Pulmonary artery endothelial cell (primary cell): ENCODE measurements at regions not wholly inside any gene's neighbourhood (a gene's known extent, or its start where the extent isn't known, plus 50 kb on each side); places are given as distances from the start of the nearest gene placed in this dataset.

ENCODE experiments used
- DNase-seq: peaks from one replicate; pipeline ENCODE4 v3.0.0-alpha.2; 2011; ENCODE audit warnings: low read depth, low spot score

DNA sequence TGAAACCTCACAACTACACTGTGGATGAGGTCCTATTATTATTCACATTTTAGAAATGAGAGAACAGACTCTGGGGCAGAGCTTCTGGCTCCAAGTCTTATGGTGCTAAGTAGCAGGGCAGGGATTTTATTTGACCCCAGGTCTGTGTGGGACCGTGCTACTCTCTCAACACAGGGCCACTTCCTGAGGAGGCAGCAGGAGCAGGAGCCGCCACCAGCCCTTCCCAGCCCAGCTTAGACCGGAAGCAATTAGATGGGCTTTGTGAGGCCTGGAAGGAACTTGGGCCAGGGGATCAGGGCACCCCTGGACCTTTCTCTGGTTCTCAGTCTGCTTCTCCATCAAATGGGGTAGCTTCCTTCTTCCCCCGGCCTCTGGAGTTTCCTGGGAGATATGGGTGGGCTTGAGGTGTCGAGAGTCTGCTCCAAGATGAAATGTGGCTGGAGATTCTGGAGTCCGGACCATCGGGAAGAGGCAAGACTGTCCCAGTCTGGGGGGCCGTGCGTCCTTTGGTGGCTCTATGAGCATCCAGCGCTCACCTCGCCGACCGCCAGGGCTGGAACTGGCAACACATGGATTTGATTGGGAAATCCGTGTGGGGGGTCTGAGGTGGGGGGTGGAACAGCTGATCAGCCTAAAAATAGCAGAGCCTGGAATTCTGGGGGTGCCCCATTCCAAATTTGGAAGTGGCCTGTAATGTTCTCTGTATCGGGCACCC lies 136.8 kb downstream of the FOXD2 start:
- no peak for DNase-seq

DNA sequence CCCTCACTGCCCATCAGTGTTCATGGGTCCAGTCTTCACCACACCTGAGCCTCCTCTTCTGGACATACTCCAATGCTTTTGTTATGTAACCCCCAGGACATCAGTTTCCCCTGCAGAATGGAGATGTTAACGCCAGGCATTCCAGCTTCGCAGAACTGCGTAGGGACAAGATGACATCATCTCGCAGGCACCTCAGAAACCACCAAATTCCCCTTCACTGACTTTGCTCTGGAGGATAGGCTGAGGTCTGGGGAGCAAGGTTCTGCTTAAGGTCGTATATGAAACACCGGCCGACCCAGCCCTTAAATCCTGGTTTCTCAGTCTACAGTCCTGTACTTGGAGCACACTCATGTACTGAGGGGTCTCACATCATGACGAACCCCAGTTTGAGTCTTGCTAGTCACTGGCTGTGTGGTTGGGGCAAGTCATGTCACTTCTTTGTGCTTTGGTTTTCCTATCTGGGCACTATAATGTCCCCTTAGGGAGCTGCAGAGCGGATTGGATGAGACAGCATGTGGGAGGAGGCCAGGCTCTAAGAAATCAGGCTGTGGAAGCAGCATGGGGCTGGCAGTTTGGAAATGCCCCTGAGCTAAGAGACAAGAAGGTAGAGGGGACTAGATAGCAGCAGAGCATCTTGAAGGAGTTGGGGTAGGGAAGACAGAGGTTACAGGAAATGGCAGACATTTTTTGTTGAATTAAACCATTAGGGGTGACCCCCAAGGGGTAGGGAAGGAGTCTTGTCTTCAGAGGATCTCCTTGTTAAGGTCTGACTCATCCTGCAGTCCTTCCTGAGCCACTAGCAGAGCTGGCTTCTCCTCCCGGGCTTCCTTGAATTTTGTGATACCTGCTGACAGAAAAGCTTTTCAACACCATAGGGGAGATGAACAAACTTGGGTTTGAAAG lies 138.3 kb downstream of the FOXD2 start:
- no peak for DNase-seq

DNA sequence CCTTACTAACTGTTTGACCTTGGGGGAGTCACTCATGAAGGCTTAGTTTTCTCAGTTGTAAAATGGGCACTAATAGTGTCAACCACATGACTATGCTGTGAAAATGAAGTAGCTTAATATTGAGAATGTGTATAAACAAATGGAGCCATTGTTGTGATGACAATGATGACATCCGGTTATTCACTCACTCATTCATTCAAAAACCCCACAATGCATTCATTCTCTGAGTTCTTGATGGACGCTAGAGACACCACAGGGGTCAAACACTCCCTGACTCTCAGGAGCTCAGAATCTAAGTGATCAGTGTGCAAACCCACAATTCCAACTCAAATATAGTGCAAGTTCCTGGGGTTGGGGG lies 138.9 kb downstream of the FOXD2 start:
- no peak for DNase-seq

GRCh38 chr1:47577303-47578025 lies 139.6 kb downstream of the FOXD2 start:
- DNase-seq = no peak

DNA sequence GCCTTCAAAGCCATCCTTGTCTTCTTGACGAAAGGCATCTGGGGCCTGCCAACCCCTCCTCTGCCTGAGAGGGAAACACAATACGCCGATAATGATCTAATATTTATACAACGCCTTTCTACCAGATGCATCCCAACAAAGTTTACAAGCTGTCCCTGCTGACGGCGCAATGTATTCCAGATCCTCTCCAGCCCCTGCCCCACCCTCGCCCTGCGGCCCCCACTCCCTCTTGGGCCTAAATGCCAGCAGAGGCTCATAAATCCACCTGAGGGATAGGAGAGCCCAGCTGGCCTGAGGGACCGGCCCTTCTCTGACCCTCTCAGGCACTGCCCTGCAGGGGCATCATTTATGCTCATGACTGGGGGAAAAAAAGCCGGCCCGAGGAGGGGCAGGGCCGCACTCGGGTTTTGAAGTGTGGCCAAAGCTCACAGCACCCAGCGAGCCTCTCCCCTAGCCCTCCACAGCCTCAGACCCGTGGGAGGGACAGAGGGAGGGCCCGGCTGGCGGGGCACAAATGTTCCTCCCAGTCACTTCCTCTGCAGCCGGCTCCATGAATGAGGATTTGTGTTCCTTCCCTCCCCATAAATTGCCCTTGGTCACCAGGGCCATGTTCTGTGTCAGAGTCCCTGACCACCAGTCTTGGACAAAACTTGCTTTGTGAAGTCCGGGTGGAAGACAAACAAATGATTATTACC lies 140.3 kb downstream of the FOXD2 start:
- no peak for DNase-seq

DNA sequence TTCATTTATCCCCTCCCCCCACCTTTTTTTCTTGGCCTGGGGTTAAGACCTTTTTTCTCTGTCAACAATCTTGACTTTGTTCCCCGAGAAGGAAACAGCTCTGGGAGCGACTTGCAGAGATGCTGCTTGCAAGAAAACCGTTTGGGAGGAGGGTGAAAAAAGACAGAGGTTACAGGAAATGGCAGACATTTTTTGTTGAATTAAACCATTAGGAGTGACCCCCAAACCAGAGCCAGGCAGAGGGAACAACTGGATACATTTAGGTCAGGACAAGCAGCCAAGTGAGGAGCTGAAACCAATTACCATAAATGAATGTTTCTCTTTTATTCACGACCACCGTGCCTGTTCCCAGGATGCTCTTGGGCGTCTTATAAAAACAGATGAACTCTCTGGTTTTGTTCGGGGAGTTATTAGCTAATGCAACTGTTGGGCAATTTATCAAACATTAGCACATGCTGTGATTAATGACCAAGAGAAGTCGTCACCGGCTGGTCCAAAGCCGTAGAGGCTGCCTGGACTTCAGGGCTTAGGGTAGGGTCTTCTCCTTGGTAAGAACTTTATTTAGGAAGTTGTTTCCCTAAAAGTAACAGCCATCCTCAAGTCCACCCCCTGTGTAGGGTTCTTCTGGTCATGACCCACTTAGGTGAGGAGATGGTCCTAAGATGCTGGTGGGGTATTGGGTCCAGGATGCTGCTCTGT lies 141.0 kb downstream of the FOXD2 start:
- no peak for DNase-seq

- DNase-seq = no peak
Measured at GRCh38 chr1:47579809-47580208, 142.0 kb downstream of the FOXD2 start.

- DNase-seq = no peak
Measured at GRCh38 chr1:47580451-47580995, 142.7 kb downstream of the FOXD2 start.

GRCh38 chr1:47582891-47583608 lies 145.2 kb downstream of the FOXD2 start:
- DNase-seq = no peak

DNA sequence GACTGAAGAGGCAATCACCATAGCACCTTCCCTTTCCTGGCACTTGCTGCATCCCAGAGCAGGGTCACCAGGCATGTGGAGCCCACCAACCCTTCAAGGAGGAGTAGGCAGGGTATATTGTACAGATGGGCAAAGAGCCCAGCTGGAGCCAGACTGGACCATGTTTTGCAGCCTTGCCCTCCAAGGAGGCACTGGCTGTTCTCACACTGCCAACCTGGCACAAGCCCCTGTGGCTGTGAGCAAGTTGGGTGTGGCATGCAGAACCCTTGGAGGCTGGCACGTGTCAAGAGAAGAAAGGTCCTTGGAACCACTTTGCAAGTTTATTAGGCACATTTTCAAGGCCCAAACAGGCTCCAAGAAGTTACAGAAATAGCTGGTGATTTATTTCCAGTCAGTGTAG lies 146.4 kb downstream of the FOXD2 start:
- DNase-seq = no peak

DNA sequence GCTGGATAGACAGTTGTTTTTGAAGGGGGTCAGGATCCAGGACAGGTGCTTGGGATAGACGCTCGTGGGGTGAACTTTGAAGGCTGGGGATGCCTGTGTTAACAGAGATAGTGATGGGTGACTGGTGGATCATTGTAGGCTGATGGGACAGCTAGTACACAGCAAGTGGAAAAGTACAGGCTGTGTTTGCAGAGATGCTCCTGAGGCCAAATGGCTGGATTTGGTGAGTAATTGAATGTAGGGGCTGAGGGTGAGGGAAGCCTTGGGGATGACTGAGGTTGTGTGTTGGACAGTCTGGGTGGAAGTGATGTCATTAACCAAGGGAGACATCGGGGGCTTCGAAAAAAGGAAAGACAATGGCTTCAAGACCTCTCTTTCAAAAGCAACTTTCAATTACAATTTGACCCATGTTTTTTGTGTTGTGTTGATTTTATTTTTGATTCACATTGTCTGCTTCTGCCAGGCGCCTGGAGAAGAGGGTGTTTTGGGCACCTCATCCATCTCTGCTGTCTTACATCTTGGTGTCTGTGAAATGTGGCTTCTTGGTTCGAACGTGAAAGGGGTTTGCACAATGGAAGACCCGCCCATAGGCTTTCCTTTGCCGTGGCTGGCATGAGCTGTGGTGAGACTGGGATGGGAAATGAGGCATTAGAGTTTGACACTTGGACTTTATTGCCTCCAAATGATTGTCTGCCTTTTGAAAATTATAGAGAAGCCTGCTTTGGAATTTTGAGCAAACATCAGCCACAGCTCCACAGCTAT lies 147.5 kb downstream of the FOXD2 start:
- no peak for DNase-seq

DNA sequence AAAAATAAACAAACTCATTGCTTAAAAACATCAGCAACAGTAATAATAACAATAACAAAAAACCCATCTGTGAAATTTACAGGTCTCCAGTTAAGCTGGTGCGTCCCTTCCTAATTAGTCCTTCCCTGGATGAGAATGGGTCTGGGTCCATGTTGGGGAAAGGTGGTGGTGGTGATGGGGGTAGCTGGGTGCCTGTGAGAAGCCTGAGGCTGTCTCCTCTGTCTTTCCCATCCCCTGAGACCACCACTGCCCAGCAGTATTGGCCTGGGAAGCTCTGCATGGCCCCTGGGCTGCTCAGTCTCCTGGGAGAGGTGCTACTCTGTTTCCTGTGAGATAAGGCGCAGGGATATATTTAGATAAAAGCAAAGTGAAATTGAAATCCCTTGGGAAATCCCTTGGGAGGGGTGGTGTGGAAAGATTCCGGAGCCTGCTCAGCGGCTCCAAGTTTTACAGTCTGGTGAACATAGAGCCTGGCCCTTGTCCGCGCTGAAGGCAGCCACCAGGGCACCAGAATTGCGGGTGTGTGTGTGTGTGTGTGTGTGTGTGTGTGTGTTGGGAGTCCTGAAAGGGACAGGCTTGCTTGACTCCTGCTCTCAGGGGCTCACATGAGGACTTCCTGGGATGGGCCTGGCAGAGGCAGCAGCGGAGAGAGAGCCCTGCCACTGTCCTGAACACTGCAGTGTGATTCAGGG lies 150.2 kb downstream of the FOXD2 start:
- no peak for DNase-seq

- DNase-seq = no peak
Measured at GRCh38 chr1:47590523-47591225, 152.8 kb downstream of the FOXD2 start.

DNA sequence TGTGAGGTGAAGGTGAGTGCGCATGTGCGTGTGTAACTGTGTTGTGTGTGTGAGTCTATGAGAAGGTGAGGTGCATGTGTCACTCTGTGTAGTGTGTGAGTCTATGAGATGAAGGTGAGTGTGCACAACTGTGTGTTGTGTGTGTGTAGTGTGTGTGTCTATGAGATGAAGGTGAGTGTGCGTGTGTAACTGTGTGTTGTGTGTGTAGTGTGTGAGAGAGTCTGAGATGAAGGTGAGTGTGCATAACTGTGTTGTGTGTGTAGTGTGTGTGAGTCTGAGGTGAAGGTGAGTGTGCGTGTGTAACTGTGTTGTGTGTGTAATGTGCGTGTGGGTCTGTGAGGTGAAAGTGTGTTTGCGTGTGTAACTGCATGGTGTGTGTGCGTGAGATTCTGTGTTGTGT lies 154.0 kb downstream of the FOXD2 start:
- no peak for DNase-seq

DNA sequence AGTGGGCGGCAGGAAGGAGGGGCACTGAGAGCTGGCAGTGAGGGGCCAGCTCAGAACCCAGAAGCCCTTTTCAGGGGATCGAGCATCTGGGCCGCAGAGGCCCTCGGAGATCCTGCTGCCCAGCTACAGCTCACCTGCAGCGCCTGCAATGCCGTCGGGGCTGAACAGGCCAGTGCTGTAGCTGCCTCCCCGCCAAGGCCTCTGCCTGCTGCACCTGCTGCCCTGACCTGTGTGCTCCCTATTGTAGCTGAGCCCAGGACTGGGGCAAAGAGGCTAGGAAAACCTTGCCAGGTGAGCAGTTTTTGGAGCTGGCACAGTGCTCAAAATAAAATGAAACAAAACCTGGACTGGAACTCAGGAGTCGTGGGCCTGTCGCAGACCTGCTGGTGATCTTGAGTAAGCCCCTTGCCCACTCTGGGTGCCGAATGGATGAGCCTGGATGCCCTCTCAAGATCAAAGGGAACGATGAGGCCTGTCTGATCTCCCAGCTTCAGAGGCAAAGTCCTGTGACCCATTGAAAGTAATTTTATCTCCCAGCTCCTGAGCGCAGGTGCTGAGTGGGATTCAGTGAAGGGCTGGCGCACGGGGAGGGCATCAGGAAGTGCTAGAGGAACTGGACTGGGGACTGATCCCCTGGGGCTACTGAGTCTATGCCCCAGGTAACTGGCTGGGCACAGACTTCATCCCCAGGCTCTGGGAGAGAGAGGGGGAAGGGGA lies 154.6 kb downstream of the FOXD2 start:
- DNase-seq = no peak

DNA sequence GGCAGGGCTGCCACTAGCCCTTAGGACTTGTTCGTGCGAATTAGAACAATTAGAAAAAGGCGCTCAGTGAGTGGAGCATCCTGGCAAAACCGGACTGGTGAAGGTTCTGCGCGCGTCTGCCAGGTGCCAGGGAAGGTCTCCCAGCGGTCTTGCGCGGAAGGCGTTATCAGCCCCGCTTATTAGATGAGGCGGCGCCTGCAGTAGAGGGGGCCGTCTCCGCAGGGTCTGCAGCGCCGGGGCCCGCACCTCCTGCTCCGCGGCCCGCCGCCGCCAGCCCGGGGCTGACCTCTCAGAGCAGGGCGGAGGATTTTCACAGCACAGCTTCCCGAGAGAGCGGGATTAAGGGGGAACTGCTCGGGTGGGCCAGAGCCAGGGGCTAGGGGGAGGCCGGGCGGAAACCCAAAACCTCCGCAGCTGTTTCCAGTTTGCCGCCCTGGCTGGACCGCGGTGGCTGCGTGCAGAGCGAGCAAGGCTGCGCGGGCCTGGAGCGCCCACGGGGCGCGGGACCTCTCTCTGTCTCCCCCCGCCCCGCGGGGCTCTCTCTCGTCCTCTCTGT lies 155.2 kb downstream of the FOXD2 start:
- DNase-seq = no peak
